HFF-Myc (cell line): ENCODE measurements at regions not wholly inside any gene's neighbourhood (a gene's known extent, or its start where the extent isn't known, plus 50 kb on each side); places are given as distances from the start of the nearest gene placed in this dataset.
"Not testable (repeated sequence)": the region's sequence is repeated elsewhere in the genome, so short reads cannot be mapped to it uniquely, and the experiment has no call there.

ENCODE experiments used
- DNase-seq: peaks from one replicate; pipeline ENCODE4 v3.0.0-alpha.2; 2011; ENCODE audit warnings: low read depth; ENCODE audit errors: extremely low read depth
- H3K4me3 ChIP-seq: replicated peaks from 2 replicates; pipeline ENCODE4 v1.5.1; 2011; ENCODE audit warnings: low read depth, mild to moderate bottlenecking, control low read depth, low read length
- TF ChIP-seq, protein P1 (sequence below): IDR thresholded peaks from 2 replicates; pipeline ENCODE4 v1.5.1; 2012; ENCODE audit warnings: mild to moderate bottlenecking, low read depth, low read length, control low read depth; ENCODE audit errors: missing control alignments

GRCh38 chr12:13538136-13538535 lies 341.6 kb downstream of the EMP1 start:
- DNase-seq = no peak
- TF ChIP-seq, protein P1, sequence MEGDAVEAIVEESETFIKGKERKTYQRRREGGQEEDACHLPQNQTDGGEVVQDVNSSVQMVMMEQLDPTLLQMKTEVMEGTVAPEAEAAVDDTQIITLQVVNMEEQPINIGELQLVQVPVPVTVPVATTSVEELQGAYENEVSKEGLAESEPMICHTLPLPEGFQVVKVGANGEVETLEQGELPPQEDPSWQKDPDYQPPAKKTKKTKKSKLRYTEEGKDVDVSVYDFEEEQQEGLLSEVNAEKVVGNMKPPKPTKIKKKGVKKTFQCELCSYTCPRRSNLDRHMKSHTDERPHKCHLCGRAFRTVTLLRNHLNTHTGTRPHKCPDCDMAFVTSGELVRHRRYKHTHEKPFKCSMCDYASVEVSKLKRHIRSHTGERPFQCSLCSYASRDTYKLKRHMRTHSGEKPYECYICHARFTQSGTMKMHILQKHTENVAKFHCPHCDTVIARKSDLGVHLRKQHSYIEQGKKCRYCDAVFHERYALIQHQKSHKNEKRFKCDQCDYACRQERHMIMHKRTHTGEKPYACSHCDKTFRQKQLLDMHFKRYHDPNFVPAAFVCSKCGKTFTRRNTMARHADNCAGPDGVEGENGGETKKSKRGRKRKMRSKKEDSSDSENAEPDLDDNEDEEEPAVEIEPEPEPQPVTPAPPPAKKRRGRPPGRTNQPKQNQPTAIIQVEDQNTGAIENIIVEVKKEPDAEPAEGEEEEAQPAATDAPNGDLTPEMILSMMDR = no peak
- no peak overlapping the region for H3K4me3 ChIP-seq

GRCh38 chr12:13537623-13538022 lies 341.1 kb downstream of the EMP1 start:
- no peak overlapping the region for H3K4me3 ChIP-seq
- TF ChIP-seq, protein P1 = no peak
- no peak for DNase-seq

DNA sequence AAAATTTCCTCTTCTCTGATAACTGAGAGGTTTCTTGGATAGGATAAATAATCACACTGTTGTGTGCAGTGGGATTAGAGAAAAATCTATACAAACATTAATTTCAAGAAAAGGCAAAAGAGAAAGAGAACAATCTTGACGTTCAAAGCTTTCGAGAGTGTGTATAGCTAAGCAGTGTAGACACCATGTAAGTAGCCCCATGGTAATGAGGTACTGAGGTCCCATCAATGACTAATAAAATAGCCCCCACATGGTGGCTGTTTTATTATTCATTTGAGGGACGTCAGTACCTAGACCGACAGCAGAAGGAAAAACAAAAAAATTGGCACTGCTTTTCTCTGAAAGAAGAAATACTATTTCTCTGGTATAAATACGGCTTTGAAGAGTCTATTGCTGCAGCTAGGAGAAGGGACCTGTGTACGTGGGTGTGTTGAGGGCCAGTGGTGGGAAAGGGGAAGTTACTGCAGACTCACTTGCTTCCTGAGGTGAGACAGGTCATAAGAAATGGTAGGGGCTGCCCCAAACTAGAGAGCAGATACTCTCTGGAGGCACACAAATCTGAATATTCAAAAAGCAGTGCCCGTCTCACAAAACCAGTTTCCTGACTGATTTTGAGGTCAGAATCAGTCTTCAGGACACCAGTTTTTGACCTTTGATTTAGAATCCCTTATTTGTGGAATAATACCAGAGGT lies 339.8 kb downstream of the EMP1 start:
- TF ChIP-seq, protein P1 = no peak
- no peak overlapping the region for H3K4me3 ChIP-seq
- no peak for DNase-seq

- DNase-seq = peak; percentile 21
- TF ChIP-seq, protein P1 = peak; percentile 95
Measured at GRCh38 chr12:13534645-13535398, 338.3 kb downstream of the EMP1 start.

DNA sequence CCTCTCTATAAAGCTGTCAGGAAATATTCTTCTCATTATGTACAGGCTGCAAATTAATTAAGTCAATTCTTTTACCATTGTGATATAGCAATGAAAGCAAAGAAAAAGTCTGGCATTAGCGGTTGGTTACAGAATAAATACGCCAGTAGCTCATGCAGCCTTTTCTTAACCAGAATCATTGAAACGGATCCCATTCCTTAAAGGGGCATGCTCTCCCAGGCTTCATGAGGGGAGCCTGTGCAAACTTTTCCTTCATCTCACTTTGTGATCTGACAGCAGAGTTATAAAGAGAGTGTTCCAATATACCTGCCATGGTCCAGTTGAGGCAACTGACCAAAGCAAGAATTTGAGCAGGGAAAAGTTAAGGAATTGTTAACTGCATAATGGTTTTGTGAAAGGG lies 337.7 kb downstream of the EMP1 start:
- TF ChIP-seq, protein P1 = no peak
- no peak for DNase-seq
- H3K4me3 ChIP-seq = no peak overlapping the region

More at GRCh38 chr12:13534645-13535398, 338.3 kb downstream of the EMP1 start:
- H3K4me3 ChIP-seq = no peak overlapping the region

GRCh38 chr12:13530966-13531365 lies 334.4 kb downstream of the EMP1 start:
- TF ChIP-seq, protein P1 = no peak
- no peak for DNase-seq
- no peak overlapping the region for H3K4me3 ChIP-seq

DNA sequence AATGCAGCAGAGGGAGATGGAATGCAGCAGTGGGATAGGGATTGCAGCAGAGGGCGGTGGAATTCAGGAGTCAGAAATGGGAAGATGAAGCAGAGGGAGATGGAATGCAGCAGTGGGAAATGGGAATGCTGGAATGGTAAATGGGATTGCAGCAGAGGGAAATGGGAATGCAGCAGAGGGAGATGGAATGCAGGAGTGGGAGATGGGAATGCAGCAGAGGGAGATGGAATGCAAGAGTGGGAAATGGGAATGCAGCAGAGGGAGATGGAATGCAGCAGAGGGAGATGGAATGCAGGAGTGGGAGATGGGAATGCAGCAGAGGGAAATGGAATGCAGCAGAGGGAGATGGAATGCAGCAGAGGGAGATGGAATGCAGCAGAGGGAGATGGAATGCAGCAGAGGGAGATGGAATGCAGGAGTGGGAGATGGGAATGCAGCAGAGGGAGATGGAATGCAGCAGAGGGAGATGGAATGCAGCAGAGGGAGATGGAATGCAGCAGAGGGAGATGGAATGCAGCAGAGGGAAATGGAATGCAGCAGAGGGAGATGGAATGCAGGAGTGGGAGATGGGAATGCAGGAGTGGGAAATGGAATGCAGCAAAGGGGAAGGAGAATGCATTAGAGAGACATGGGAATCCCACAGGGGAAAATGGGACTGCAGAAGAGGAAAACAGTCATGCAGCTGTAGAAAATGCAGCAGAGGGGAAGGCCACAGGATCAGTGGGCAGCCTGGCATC lies 329.8 kb downstream of the EMP1 start:
- DNase-seq, H3K4me3 ChIP-seq: not testable (repeated sequence)
